SJSA1 (cell line): ENCODE measurements at regions not wholly inside any gene's neighbourhood (a gene's known extent, or its start where the extent isn't known, plus 50 kb on each side); places are given as distances from the start of the nearest gene placed in this dataset.
A peak's percentile ranks its signal among the peaks of the same experiment; 100 is the strongest.

Experiments
- DNase-seq, 2 experiments: peaks; one replicate each; pipeline ENCODE4 v3.0.0-alpha.2; 2015 to 2020; ENCODE audit warnings: low spot score in 2 of 2, low read depth in 1 of 2
- H3K27ac ChIP-seq: fragments of 250-450 bp; sonication (Bioruptor Pico); 2 replicates; pipeline ENCODE4 v1.5.1; 2020; ENCODE audit warnings: mild to moderate bottlenecking, moderate library complexity
- H3K27me3 ChIP-seq: fragments of 250-450 bp; sonication (Bioruptor Pico); replicated peaks from 2 replicates; pipeline ENCODE4 v1.5.1; 2020; ENCODE audit warnings: mild to moderate bottlenecking, moderate library complexity
- H3K36me3 ChIP-seq: fragments of 250-450 bp; sonication (Bioruptor Pico); 2 replicates; pipeline ENCODE4 v1.5.1; 2020; ENCODE audit warnings: mild to moderate bottlenecking
- H3K4me1 ChIP-seq: fragments of 250-450 bp; sonication (Bioruptor Pico); replicated peaks from 2 replicates; pipeline ENCODE4 v1.6.1; 2021; ENCODE audit warnings: mild to moderate bottlenecking
- H3K4me3 ChIP-seq: fragments of 250-450 bp; sonication (Bioruptor Pico); 2 replicates; pipeline ENCODE4 v1.5.1; 2020; ENCODE audit warnings: mild to moderate bottlenecking
- H3K9me3 ChIP-seq: fragments of 250-450 bp; sonication (Bioruptor Pico); replicated peaks from 2 replicates; pipeline ENCODE4 v1.5.1; 2020; ENCODE audit warnings: mild to moderate bottlenecking

DNA sequence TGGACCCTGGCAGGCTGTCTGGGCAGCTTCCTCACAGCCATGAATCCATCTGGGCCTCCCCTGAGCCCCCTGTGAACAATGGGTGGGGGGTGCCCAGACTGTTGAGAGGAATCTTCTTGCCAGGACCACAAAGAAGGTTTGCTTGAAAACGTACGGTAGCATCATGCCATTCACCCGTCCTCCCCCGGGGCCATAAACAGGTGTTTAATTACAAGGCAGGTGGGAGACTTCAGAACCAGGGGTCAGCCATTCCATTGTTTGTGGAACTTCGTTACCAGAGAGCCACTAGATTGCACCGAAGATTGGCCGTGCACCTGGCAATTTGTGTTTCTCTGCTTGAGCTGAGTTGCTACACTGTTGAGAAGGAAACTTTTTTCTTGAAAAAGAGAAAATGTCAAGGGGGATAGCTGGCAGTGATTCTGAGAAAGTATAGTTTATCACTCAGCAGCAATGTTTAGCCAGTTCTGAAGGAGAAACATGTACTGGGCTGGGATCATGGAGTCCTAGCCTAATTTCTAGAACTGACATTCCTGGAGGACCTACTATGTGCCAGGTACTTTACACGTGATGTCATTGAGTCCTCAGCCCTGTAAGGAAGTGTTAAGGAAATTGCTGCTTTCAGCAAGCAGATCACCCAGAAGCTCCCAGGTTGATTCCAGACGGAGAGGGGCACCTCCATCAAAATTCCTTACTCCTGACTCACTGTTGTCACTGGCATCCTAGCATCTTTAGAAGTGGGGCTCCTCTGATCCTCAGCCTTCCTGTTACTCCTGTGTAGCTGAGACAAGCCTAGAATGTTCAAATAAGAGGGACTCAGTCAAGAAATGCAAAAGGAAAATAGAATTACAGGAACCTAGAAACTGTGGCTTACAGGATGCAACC is 103.8 kb upstream of the UBE2E1 start:
- Histone ChIP-seq H3K4me1 (peaks cover 8% of the 10 kb centered on the region), H3K4me3 (no peak overlapping the region), H3K27ac (no peak overlapping the region), H3K36me3 (no peaks in the 10 kb centered on the region), H3K27me3 (no peaks in the 10 kb centered on the region), H3K9me3 (no peaks in the 10 kb centered on the region)
- DNase-seq, result peak; percentile 32 to 51

DNA sequence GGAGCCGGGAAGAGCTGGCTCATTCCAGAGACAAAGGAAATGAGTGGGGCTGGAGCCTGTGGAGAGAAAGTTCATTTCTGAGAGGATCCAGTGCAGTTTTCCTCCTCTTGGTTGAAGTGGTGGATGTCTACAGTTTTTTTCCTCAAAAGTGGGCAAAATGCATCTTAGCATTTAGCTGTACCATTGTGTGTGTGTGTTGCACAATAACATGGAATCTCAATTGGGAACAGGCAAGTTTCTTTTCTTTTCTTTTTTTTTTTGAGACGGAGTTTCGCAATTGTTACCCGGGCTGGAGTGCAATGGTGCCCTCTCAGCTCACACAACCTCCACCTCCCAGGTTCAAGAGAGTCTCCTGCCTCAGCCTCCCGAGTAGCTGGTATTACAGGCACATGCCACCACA is 101.5 kb upstream of the UBE2E1 start:
- Histone ChIP-seq H3K4me1 (peaks cover 8% of the 10 kb centered on the region), H3K27ac (no peak overlapping the region), H3K4me3 (no peak overlapping the region), H3K9me3 (no peaks in the 10 kb centered on the region), H3K27me3 (no peaks in the 10 kb centered on the region), H3K36me3 (no peaks in the 10 kb centered on the region)
- DNase-seq, result no peak

- peaks cover 8% of the 10 kb centered on the region for H3K4me1 ChIP-seq
- H3K27ac ChIP-seq, result no peak overlapping the region
- H3K36me3 ChIP-seq, result no peaks in the 10 kb centered on the region
- no peak overlapping the region for H3K4me3 ChIP-seq
- no peaks in the 10 kb centered on the region for H3K27me3 ChIP-seq
- no peak for DNase-seq
- H3K9me3 ChIP-seq, result no peaks in the 10 kb centered on the region
Observed at GRCh38 chr3:23706111-23706510, 99.6 kb upstream of the UBE2E1 start.

GRCh38 chr3:23709987-23710386 is 95.8 kb upstream of the UBE2E1 start:
- H3K9me3 ChIP-seq, result peaks cover under 1% of the 10 kb centered on the region; the same call in 1 of the 2 replicates
- no peak overlapping the region for H3K4me3 ChIP-seq
- H3K27ac ChIP-seq, result no peak overlapping the region
- DNase-seq, result no peak
- no peaks in the 10 kb centered on the region for H3K36me3 ChIP-seq
- H3K4me1 ChIP-seq, result peaks cover 5% of the 10 kb centered on the region; the same call in 1 of the 2 replicates
- H3K27me3 ChIP-seq, result no peaks in the 10 kb centered on the region

GRCh38 chr3:23710555-23710954 is 95.2 kb upstream of the UBE2E1 start:
- Histone ChIP-seq H3K27ac (no peak overlapping the region), H3K4me3 (no peak overlapping the region), H3K4me1 (peaks cover 5% of the 10 kb centered on the region; the same call in 1 of the 2 replicates), H3K9me3 (peaks cover 4% of the 10 kb centered on the region; the same call in 1 of the 2 replicates), H3K27me3 (no peaks in the 10 kb centered on the region), H3K36me3 (no peaks in the 10 kb centered on the region)
- no peak for DNase-seq

DNA sequence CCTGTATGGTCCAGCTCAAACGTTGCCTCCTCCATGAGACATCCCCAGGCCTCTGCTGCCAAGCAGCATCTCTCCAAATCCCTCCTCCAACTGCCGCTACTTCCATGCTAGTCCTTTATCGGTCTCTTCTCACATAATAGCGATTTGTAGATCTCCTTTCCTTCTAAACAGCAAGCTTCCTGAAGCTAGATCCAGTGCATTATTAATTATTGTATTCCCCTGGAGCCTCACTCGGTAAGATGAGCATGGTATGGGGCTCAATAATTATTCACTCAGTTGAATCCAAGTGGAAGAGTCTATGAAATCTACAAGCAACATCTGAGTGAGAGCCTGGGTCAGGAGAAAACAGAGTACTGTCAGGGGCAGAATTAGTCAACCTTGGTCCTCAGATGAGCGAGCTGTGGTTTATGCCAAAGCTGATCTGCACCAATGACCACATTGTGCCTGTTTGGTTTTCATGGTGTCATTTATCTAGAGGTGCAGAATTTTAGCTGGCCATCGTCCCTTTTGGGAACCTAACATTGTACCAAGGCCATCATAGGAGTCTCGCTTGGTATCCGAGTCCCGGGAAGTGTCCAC is 93.8 kb upstream of the UBE2E1 start:
- H3K9me3 ChIP-seq, result peaks cover 4% of the 10 kb centered on the region; the same call in 1 of the 2 replicates
- DNase-seq, result no peak
- no peak overlapping the region for H3K4me3 ChIP-seq
- H3K27me3 ChIP-seq, result no peaks in the 10 kb centered on the region
- H3K36me3 ChIP-seq, result no peaks in the 10 kb centered on the region
- no peak overlapping the region for H3K27ac ChIP-seq
- H3K4me1 ChIP-seq, result peaks cover 5% of the 10 kb centered on the region; the same call in 1 of the 2 replicates

- Histone ChIP-seq H3K27me3 (no peaks in the 10 kb centered on the region), H3K27ac (no peak overlapping the region), H3K4me1 (peaks cover 5% of the 10 kb centered on the region; the same call in 1 of the 2 replicates), H3K4me3 (no peak overlapping the region), H3K36me3 (no peaks in the 10 kb centered on the region), H3K9me3 (peaks cover 4% of the 10 kb centered on the region; the same call in 1 of the 2 replicates)
- DNase-seq, result no peak
Observed at GRCh38 chr3:23712656-23713559, 92.8 kb upstream of the UBE2E1 start.

GRCh38 chr3:23713641-23714040 is 92.1 kb upstream of the UBE2E1 start:
- Histone ChIP-seq H3K27ac (no peak overlapping the region), H3K4me3 (no peak overlapping the region), H3K27me3 (no peaks in the 10 kb centered on the region), H3K36me3 (no peaks in the 10 kb centered on the region), H3K4me1 (peaks cover 5% of the 10 kb centered on the region; the same call in 1 of the 2 replicates), H3K9me3 (peaks cover 4% of the 10 kb centered on the region; the same call in 1 of the 2 replicates)
- no peak for DNase-seq

- H3K27me3 ChIP-seq, result no peaks in the 10 kb centered on the region
- no peak for DNase-seq
- 0 out of 2 replicates have a peak, but pooled peaks cover 4% of the 10 kb centered on the region for H3K4me1 ChIP-seq
- H3K27ac ChIP-seq, result no peak overlapping the region
- peaks cover 3% of the 10 kb centered on the region; the same call in 1 of the 2 replicates for H3K9me3 ChIP-seq
- no peak overlapping the region for H3K4me3 ChIP-seq
- no peaks in the 10 kb centered on the region for H3K36me3 ChIP-seq
Observed at GRCh38 chr3:23720059-23720458, 85.7 kb upstream of the UBE2E1 start.

- H3K36me3 ChIP-seq, result no peaks in the 10 kb centered on the region
- 0 out of 2 replicates have a peak, but pooled peaks cover 4% of the 10 kb centered on the region for H3K4me1 ChIP-seq
- peak in 1 of 2 experiments; percentile 11 for DNase-seq
- H3K9me3 ChIP-seq, result no peaks in the 10 kb centered on the region
- no peaks in the 10 kb centered on the region for H3K27me3 ChIP-seq
- no peak overlapping the region for H3K27ac ChIP-seq
- no peak overlapping the region for H3K4me3 ChIP-seq
Observed at GRCh38 chr3:23720885-23721284, 84.9 kb upstream of the UBE2E1 start.

DNA sequence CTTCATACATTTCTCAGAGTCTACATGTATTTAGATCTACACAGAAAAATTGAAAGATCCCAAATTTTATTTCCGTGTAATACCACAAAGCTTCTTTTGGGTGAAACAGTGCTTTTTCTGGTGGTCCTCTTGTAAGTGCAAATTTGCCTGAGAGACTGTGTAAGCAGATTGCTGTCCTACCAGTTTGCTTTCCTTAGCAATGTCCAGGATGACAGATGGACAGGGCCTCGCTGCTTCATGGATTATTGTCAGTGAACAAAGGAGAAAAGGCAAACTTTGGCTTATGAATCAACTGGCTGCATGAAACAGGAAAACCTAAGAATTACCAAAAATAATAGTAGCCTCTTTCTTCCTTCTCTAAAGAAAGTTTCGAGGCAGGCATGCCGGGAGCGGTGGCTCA is 82.6 kb upstream of the UBE2E1 start:
- H3K36me3 ChIP-seq, result no peaks in the 10 kb centered on the region
- H3K4me3 ChIP-seq, result no peak overlapping the region
- peaks cover 12% of the 10 kb centered on the region for H3K4me1 ChIP-seq
- no peak for DNase-seq
- H3K9me3 ChIP-seq, result no peaks in the 10 kb centered on the region
- H3K27ac ChIP-seq, result no peak overlapping the region
- no peaks in the 10 kb centered on the region for H3K27me3 ChIP-seq

DNA sequence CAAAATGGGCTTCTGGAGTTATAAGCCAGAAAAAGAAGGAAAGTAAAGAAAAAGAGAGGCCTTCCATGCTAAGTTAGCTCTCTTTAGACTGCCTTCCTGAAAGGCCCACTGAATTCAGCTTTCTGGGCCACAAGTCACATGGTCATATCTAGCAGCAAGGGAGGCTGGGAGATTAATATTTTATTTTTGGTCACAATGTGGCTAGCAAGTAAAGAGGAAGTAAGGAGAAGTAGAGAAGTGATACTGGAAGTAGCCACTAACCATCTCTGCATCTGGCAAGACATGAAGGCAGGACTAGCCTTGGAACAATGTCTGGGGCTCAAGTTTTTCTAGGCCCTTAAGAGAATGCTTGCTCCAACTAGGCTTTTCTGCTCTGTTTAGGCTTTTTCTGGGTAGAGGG is 81.8 kb upstream of the UBE2E1 start:
- DNase-seq, result no peak
- Histone ChIP-seq H3K27ac (no peak overlapping the region), H3K4me1 (peaks cover 20% of the 10 kb centered on the region), H3K9me3 (no peaks in the 10 kb centered on the region), H3K4me3 (no peak overlapping the region), H3K36me3 (no peaks in the 10 kb centered on the region), H3K27me3 (no peaks in the 10 kb centered on the region)

- Histone ChIP-seq H3K9me3 (no peaks in the 10 kb centered on the region), H3K4me1 (peaks cover 25% of the 10 kb centered on the region), H3K36me3 (no peaks in the 10 kb centered on the region), H3K27me3 (no peaks in the 10 kb centered on the region), H3K27ac (no peak overlapping the region), H3K4me3 (no peak overlapping the region)
- no peak for DNase-seq
Observed at GRCh38 chr3:23726811-23727548, 78.8 kb upstream of the UBE2E1 start.
